K562 (cell line): ENCODE measurements at regions not wholly inside any gene's neighbourhood (a gene's known extent, or its start where the extent isn't known, plus 50 kb on each side); places are given as distances from the start of the nearest gene placed in this dataset.

Experiments
- ATF6 ChIP-seq: sonication (generic); formaldehyde crosslinking; IDR thresholded peaks from 2 replicates; pipeline ENCODE4 v1.4.0; 2020; ENCODE audit warnings: mild to moderate bottlenecking, missing genetic modification reagents
- BRD4 ChIP-seq: fragments of 200-600 bp; sonication (generic); IDR thresholded peaks from 2 replicates; pipeline ENCODE4 v1.6.1; 2017; ENCODE audit warnings: inconsistent platforms
- GATAD2B ChIP-seq: fragments of 450-650 bp; IDR thresholded peaks from 2 replicates; pipeline ENCODE4 v1.6.1; 2017; ENCODE audit warnings: mild to moderate bottlenecking, borderline replicate concordance
- GTF2F1 ChIP-seq: IDR thresholded peaks from 2 replicates; pipeline ENCODE4 v1.6.1; 2011; ENCODE audit warnings: low read depth, low read length, improper control_type of control experiment
- KAT2B ChIP-seq: IDR thresholded peaks from one replicate; pipeline ENCODE4 v1.6.1; 2012; ENCODE audit warnings: low read depth, mild to moderate bottlenecking, control low read depth, inconsistent platforms, low read length, moderate library complexity
- PCBP1 ChIP-seq: fragments of 200-400 bp; formaldehyde crosslinking; IDR thresholded peaks from 2 replicates; pipeline ENCODE4 v1.6.1; 2018; ENCODE audit warnings: mild to moderate bottlenecking, low read depth, low read length; ENCODE audit not compliant: poor library complexity, severe bottlenecking
- SRSF1 ChIP-seq: fragments of 200-400 bp; formaldehyde crosslinking; IDR thresholded peaks from 2 replicates; pipeline ENCODE4 v1.6.1; 2017; ENCODE audit warnings: mild to moderate bottlenecking, low read depth, low read length, moderate library complexity
- STAT6 ChIP-seq: sonication (generic); formaldehyde crosslinking; IDR thresholded peaks from 2 replicates; pipeline ENCODE4 v1.8.1; 2023; ENCODE audit warnings: mild to moderate bottlenecking, missing genetic modification reagents
- TOE1 ChIP-seq, 2 experiments: fragments of 450-650 bp in 1 of 2; sonication (generic) in 1 of 2; formaldehyde crosslinking in 1 of 2; IDR thresholded peaks; 2 replicates each; pipeline versions ENCODE4 v1.7.1 to v1.8.0; 2016 to 2022; ENCODE audit warnings: borderline replicate concordance in 2 of 2, mild to moderate bottlenecking in 2 of 2, antibody characterized with exemption in 1 of 2, inconsistent platforms in 1 of 2, low read depth in 1 of 2, missing genetic modification reagents in 1 of 2, moderate library complexity in 1 of 2
- ZBED1 ChIP-seq: IDR thresholded peaks from 2 replicates; pipeline ENCODE4 v1.6.1; 2014
- ZBTB40 ChIP-seq, 2 experiments: fragments of 450-650 bp in 1 of 2; sonication (generic) in 1 of 2; formaldehyde crosslinking in 1 of 2; IDR thresholded peaks; 2 replicates each; pipeline versions ENCODE4 v1.7.1 to v1.9.0; 2016 to 2022; ENCODE audit warnings: inconsistent platforms in 1 of 2, mild to moderate bottlenecking in 1 of 2, missing genetic modification reagents in 1 of 2
- ZNF174 ChIP-seq: fragments of 250-450 bp; sonication (Bioruptor Pico); IDR thresholded peaks from 2 replicates; pipeline ENCODE4 v1.4.0; 2020; ENCODE audit warnings: mild to moderate bottlenecking
- ZSCAN29 ChIP-seq: fragments of 450-650 bp; IDR thresholded peaks from 2 replicates; pipeline ENCODE4 v1.6.1; 2017

- TF ChIP-seq STAT6 (CRISPR knock-in tag) (no peak), GTF2F1 (no peak), SRSF1 (no peak), PCBP1 (no peak), GATAD2B (no peak), ATF6 (no peak), ZNF174 (CRISPR knock-in tag) (no peak), ZSCAN29 (no peak), BRD4 (no peak), KAT2B (no peak), ZBED1 (no peak), ZBTB40 (IDR thresholded peaks at IDR 0.05) (no peak), ZBTB40 (CRISPR knock-in tag; IDR thresholded peaks at IDR 0.05) (no peak), TOE1 (IDR thresholded peaks at IDR 0.05; ENCODE audit: borderline replicate concordance) (no peak), TOE1 (CRISPR knock-in tag; IDR thresholded peaks at IDR 0.05; ENCODE audit: borderline replicate concordance, low read depth) (no peak)
These were observed 399.8 kb upstream of the MON1B start (continued) for GRCh38 chr16:76791151-76791550.
